ENCODE measurements at regions not wholly inside any gene's neighbourhood (a gene's known extent, or its start where the extent isn't known, plus 50 kb on each side); places are given as distances from the start of the nearest gene placed in this dataset.

DNA sequence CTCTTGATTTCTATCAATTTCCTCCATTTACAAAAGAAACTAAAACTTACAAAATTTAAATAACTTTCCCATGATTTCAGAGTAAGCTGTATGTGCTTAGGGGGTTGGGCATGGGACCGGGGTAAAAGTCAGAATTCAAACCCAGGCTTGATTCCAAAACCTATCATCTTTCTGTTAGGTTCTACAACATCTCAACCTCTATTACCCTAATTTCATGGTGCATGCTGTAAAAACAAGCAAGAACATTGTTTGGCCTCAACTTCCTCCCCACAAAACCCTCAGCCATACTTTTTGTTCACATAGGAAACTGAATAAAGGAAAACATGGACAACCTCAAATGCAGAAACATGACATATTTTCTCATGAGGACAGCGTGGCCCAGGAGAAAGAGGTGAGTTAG is 59.3 kb downstream of the RDH14 start:
- no peaks in the 10 kb centered on the region for H3K79me1 ChIP-seq (ENCODE audit: low read depth in 1 of 2, low read length in 2 of 2)
- no peaks in the 10 kb centered on the region for H3K27me3 ChIP-seq (ENCODE audit: control insufficient read depth, insufficient read depth, low read length)
- POLR2A ChIA-PET (ENCODE audit: unreplicated experiment), result no interaction called here
- H3K4me2 ChIP-seq (ENCODE audit: low read depth, low read length), result no peak overlapping the region
- ATAC-seq (ENCODE audit: low read depth) (no peak), DNase-seq (no peak)
- H2BK15ac ChIP-seq (ENCODE audit: low read depth, low read length), result no peak overlapping the region
- in situ Hi-C loops (cut with MboI; ENCODE audit: low sequenced_read_pairs) (loop anchor here (25.0 kb wide), 1 partner anchor 1161 kb away; no protein-coding TSS in a partner anchor), intact Hi-C loops (cut with micrococcal nuclease) (no loop called here), dilution Hi-C loops (cut with HindIII; ENCODE audit: low sequenced_read_pairs, unreplicated experiment) (no loop called here)
- no peak overlapping the region for H3K9ac ChIP-seq (ENCODE audit: low read depth, low read length)
- no peaks in the 10 kb centered on the region for H3K9me1 ChIP-seq (ENCODE audit: insufficient read depth, low read length)
- no peak overlapping the region for H2AK5ac ChIP-seq (ENCODE audit: low read depth, low read length)
- H3K27ac ChIP-seq (ENCODE audit: insufficient read depth, low read length), result no peak overlapping the region
- TF ChIP-seq FOS (IDR thresholded peaks at IDR 0.05; ENCODE audit: low read depth, low read length) (no peak), MXI1 (IDR thresholded peaks at IDR 0.05; ENCODE audit: borderline replicate concordance, low read depth, low read length) (no peak), CHD1 (IDR thresholded peaks at IDR 0.05; ENCODE audit: low read depth, low read length) (no peak), CEBPB (IDR thresholded peaks at IDR 0.05; ENCODE audit: low read depth, low read length) (no peak), NFE2L2 (IDR thresholded peaks at IDR 0.05; ENCODE audit: low read depth, low read length) (no peak), SMC3 (IDR thresholded peaks at IDR 0.05; ENCODE audit: low read depth, low read length) (no peak), BHLHE40 (IDR thresholded peaks at IDR 0.05; ENCODE audit: low read depth, low read length) (no peak), MAFK (IDR thresholded peaks at IDR 0.05; ENCODE audit: low read depth, low read length) (no peak), RAD21 (IDR thresholded peaks at IDR 0.05; ENCODE audit: low read length) (no peak), MAZ (IDR thresholded peaks at IDR 0.05; ENCODE audit: borderline replicate concordance, low read depth, low read length) (no peak), RCOR1 (IDR thresholded peaks at IDR 0.05; ENCODE audit: insufficient replicate concordance, low read length) (no peak), POLR2A (IDR thresholded peaks at IDR 0.05; ENCODE audit: low read depth, low read length) (no peak), RFX5 (IDR thresholded peaks at IDR 0.05; ENCODE audit: low read depth, low read length) (no peak)
- TF ChIP-seq, protein P1, sequence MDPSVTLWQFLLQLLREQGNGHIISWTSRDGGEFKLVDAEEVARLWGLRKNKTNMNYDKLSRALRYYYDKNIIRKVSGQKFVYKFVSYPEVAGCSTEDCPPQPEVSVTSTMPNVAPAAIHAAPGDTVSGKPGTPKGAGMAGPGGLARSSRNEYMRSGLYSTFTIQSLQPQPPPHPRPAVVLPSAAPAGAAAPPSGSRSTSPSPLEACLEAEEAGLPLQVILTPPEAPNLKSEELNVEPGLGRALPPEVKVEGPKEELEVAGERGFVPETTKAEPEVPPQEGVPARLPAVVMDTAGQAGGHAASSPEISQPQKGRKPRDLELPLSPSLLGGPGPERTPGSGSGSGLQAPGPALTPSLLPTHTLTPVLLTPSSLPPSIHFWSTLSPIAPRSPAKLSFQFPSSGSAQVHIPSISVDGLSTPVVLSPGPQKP (IDR thresholded peaks at IDR 0.05; ENCODE audit: borderline replicate concordance, low read depth, low read length), result no peak
- TF ChIP-seq, protein P2, sequence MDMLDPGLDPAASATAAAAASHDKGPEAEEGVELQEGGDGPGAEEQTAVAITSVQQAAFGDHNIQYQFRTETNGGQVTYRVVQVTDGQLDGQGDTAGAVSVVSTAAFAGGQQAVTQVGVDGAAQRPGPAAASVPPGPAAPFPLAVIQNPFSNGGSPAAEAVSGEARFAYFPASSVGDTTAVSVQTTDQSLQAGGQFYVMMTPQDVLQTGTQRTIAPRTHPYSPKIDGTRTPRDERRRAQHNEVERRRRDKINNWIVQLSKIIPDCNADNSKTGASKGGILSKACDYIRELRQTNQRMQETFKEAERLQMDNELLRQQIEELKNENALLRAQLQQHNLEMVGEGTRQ (IDR thresholded peaks at IDR 0.05; ENCODE audit: low read depth, low read length), result no peak
- TF ChIP-seq, protein P3, sequence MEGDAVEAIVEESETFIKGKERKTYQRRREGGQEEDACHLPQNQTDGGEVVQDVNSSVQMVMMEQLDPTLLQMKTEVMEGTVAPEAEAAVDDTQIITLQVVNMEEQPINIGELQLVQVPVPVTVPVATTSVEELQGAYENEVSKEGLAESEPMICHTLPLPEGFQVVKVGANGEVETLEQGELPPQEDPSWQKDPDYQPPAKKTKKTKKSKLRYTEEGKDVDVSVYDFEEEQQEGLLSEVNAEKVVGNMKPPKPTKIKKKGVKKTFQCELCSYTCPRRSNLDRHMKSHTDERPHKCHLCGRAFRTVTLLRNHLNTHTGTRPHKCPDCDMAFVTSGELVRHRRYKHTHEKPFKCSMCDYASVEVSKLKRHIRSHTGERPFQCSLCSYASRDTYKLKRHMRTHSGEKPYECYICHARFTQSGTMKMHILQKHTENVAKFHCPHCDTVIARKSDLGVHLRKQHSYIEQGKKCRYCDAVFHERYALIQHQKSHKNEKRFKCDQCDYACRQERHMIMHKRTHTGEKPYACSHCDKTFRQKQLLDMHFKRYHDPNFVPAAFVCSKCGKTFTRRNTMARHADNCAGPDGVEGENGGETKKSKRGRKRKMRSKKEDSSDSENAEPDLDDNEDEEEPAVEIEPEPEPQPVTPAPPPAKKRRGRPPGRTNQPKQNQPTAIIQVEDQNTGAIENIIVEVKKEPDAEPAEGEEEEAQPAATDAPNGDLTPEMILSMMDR (conservative IDR thresholded peaks at IDR 0.05; ENCODE audit: low read depth, low read length), result no peak
- no peak overlapping the region; the same call in 1 of the 2 replicates for H2BK20ac ChIP-seq (ENCODE audit: low read depth, low read length)
- H2BK120ac ChIP-seq (ENCODE audit: low read depth, low read length), result no peak overlapping the region
- no peak overlapping the region for H2AFZ ChIP-seq (replicated peaks; ENCODE audit: low read length, poor library complexity)
- no peaks in the 10 kb centered on the region for H3K9me3 ChIP-seq (ENCODE audit: control insufficient read depth, insufficient read depth, low read length)
- no peak overlapping the region for H2BK5ac ChIP-seq (ENCODE audit: low read depth, low read length, poor library complexity, severe bottlenecking)
- H3K18ac ChIP-seq (ENCODE audit: low read depth, low read length), result no peak overlapping the region
- no peaks in the 10 kb centered on the region for H3K36me3 ChIP-seq (ENCODE audit: control insufficient read depth, insufficient read depth, low read length)
- H3K4ac ChIP-seq (ENCODE audit: low read depth, low read length), result no peak overlapping the region
- H2AK9ac ChIP-seq (replicated peaks; ENCODE audit: low read depth, low read length, poor library complexity), result no peak overlapping the region
- H4K20me1 ChIP-seq (ENCODE audit: insufficient read depth, low read length), result no peaks in the 10 kb centered on the region
- no peak overlapping the region for H3K56ac ChIP-seq (ENCODE audit: extremely low read depth, insufficient read depth, low read length)
- no CpG with 5 or more reads among the region's 2 CpGs for WGBS, 2 experiments (ENCODE audit: extremely low coverage in 2 of 2, insufficient read length in 1 of 2)
- no peak overlapping the region for H4K5ac ChIP-seq (ENCODE audit: low read depth, low read length)
- H4K8ac ChIP-seq (ENCODE audit: low read depth in 2 of 2, low read length in 2 of 2), result no peak overlapping the region
- H3K4me1 ChIP-seq (ENCODE audit: control insufficient read depth, insufficient read depth, low read length), result peaks cover 5% of the 10 kb centered on the region; the same call in 1 of the 2 replicates
- BruUV-seq (replicated peaks), result no TSS peak
- CTCF ChIA-PET, result no interaction called here
- H3K23ac ChIP-seq (ENCODE audit: low read depth, low read length), result peak overlapping the region; percentile 55
- H3K14ac ChIP-seq (replicated peaks; ENCODE audit: low read depth, low read length), result no peak overlapping the region
- no peak overlapping the region for H4K91ac ChIP-seq (ENCODE audit: insufficient read depth, low read depth, low read length)
- no peak overlapping the region for H3K4me3 ChIP-seq (ENCODE audit: insufficient read depth, low read depth, low read length)

Data from IMR-90 (cell line).